ENCODE measurements at regions not wholly inside any gene's neighbourhood (a gene's known extent, or its start where the extent isn't known, plus 50 kb on each side); places are given as distances from the start of the nearest gene placed in this dataset.

- intact Hi-C loops (cut with micrococcal nuclease) = no loop called here
- WGBS (ENCODE audit: insufficient coverage, low coverage, missing lambda C conversion rate) = 0% methylated on average over 1 of the region's 1 CpG
- FAIRE-seq = no peak
- H3K9me1 ChIP-seq (ENCODE audit: control insufficient read depth, insufficient read depth, low read length) = no peaks in the 10 kb centered on the region
- H3K4me1 ChIP-seq (replicated peaks in 1 of 2; ENCODE audit: control insufficient read depth in 2 of 2, insufficient read depth in 2 of 2, low read length in 2 of 2) = no peaks in the 10 kb centered on the region
- H3K4me2 ChIP-seq (ENCODE audit: insufficient read depth, low read length) = no peak overlapping the region
- ChIA-PET POLR2A (no interaction called here), CTCF (ENCODE audit: low intra/inter-chr PET ratio) (interaction anchor here (0.7 kb wide), 1 partner anchor 12 kb away, joined by 4 read pairs; no protein-coding TSS in a partner anchor)
- no peaks in the 10 kb centered on the region for H4K20me1 ChIP-seq (replicated peaks; ENCODE audit: control insufficient read depth, insufficient read depth, low read length)
- H3K9me3 ChIP-seq (replicated peaks; ENCODE audit: control insufficient read depth, insufficient read depth, low read depth, low read length) = no peaks in the 10 kb centered on the region
- no peaks in the 10 kb centered on the region for H3K27me3 ChIP-seq (ENCODE audit: control insufficient read depth in 2 of 2, insufficient read depth in 2 of 2, low read length in 2 of 2)
- no peak for ATAC-seq
- TF ChIP-seq TAF15 (IDR thresholded peaks at IDR 0.05; ENCODE audit: low read depth, low read length) (no peak), BRCA1 (IDR thresholded peaks at IDR 0.05) (no peak), BRCA1 (CRISPR knock-in tag; IDR thresholded peaks at IDR 0.05) (no peak), SPI1 (IDR thresholded peaks at IDR 0.05; ENCODE audit: borderline replicate concordance, low read depth, low read length) (no peak), NCOA4 (IDR thresholded peaks at IDR 0.05; ENCODE audit: partially characterized antibody) (no peak), SMAD3 (CRISPR knock-in tag; conservative IDR thresholded peaks at IDR 0.05) (no peak), PHB2 (IDR thresholded peaks at IDR 0.05; ENCODE audit: low read depth) (no peak), FOXJ2 (tag; IDR thresholded peaks at IDR 0.05) (no peak), ZNF511 (CRISPR knock-in tag; IDR thresholded peaks at IDR 0.05) (no peak), ZNF780A (CRISPR knock-in tag; IDR thresholded peaks at IDR 0.05) (no peak), SIN3A (IDR thresholded peaks at IDR 0.05; ENCODE audit: borderline replicate concordance in 2 of 2, control insufficient read depth in 1 of 2, low read depth in 2 of 2, low read length in 2 of 2) (no peak), MYBL2 (IDR thresholded peaks at IDR 0.05; ENCODE audit: low read depth) (no peak), MYBL2 (CRISPR knock-in tag; IDR thresholded peaks at IDR 0.05; ENCODE audit: borderline replicate concordance) (no peak), MTA1 (IDR thresholded peaks at IDR 0.05; ENCODE audit: borderline replicate concordance) (no peak)
- H3K36me3 ChIP-seq (ENCODE audit: control insufficient read depth, insufficient read depth, low read length) = no peaks in the 10 kb centered on the region
- in situ Hi-C loops (cut with MboI) = no loop called here
- no peak overlapping the region for H3K4me3 ChIP-seq
- H3K79me2 ChIP-seq (ENCODE audit: control insufficient read depth, insufficient read depth, low read length) = no peaks in the 10 kb centered on the region
- H2AFZ ChIP-seq (ENCODE audit: low read depth, low read length) = no peak overlapping the region
- no TSS peak for BruUV-seq (replicated peaks)
- DNase-seq (ENCODE audit: extremely low read depth in 1 of 4, low spot score in 3 of 4) = no peak
- H3K27ac ChIP-seq (ENCODE audit: extremely low read depth, low read depth, low read length) = no peak overlapping the region
- no peak overlapping the region for H3K9ac ChIP-seq (ENCODE audit: insufficient read depth in 1 of 2, low read depth in 2 of 2, low read length in 2 of 2)
Measured at GRCh38 chr3:95474338-95474737, 1340.1 kb upstream of the EPHA6 start.

Data from K562 (cell line).